ENCODE measurements at regions not wholly inside any gene's neighbourhood (a gene's known extent, or its start where the extent isn't known, plus 50 kb on each side); places are given as distances from the start of the nearest gene placed in this dataset.

GRCh38 chrX:43002526-43003203 is 224.7 kb upstream of the PPP1R2C start:
- intact Hi-C loops (cut with DNase I): no loop called here

GRCh38 chrX:43003204-43003565 is 225.2 kb upstream of the PPP1R2C start:
- no peak for DNase-seq (ENCODE audit: low spot score)
- intact Hi-C loops (cut with DNase I): no loop called here

More at GRCh38 chrX:43002526-43003203, 224.7 kb upstream of the PPP1R2C start:
- no peak for DNase-seq (ENCODE audit: low spot score)

GRCh38 chrX:43003939-43004338 is 226.0 kb upstream of the PPP1R2C start:
- no peak for DNase-seq (ENCODE audit: low spot score)
- intact Hi-C loops (cut with DNase I): no loop called here

GRCh38 chrX:43005561-43005960 is 227.6 kb upstream of the PPP1R2C start:
- intact Hi-C loops (cut with DNase I): no loop called here
- no peak for DNase-seq (ENCODE audit: low spot score)

GRCh38 chrX:43008356-43008755 is 230.4 kb upstream of the PPP1R2C start:
- intact Hi-C loops (cut with DNase I): no loop called here

GRCh38 chrX:43016021-43016420 is 238.1 kb upstream of the PPP1R2C start:
- no peak for DNase-seq (ENCODE audit: low spot score)

More at GRCh38 chrX:43008356-43008755, 230.4 kb upstream of the PPP1R2C start:
- no peak for DNase-seq (ENCODE audit: low spot score)

GRCh38 chrX:43018031-43018430 is 240.1 kb upstream of the PPP1R2C start:
- intact Hi-C loops (cut with DNase I): no loop called here
- no peak for DNase-seq (ENCODE audit: low spot score)

More at GRCh38 chrX:43016021-43016420, 238.1 kb upstream of the PPP1R2C start:
- intact Hi-C loops (cut with DNase I): no loop called here

GRCh38 chrX:43019021-43019420 is 241.1 kb upstream of the PPP1R2C start:
- intact Hi-C loops (cut with DNase I): no loop called here
- DNase-seq (ENCODE audit: low spot score): no peak

- no peak for DNase-seq (ENCODE audit: low spot score)
- intact Hi-C loops (cut with DNase I): no loop called here
These were observed 247.9 kb upstream of the PPP1R2C start for GRCh38 chrX:43025806-43026315.

GRCh38 chrX:43064096-43064495 is 286.1 kb upstream of the PPP1R2C start:
- intact Hi-C loops (cut with DNase I): no loop called here
- no peak for DNase-seq (ENCODE audit: low spot score)

- intact Hi-C loops (cut with DNase I): no loop called here
- DNase-seq (ENCODE audit: low spot score): no peak
These were observed 288.0 kb upstream of the PPP1R2C start for GRCh38 chrX:43065978-43066377.

- intact Hi-C loops (cut with DNase I): no loop called here
- no peak for DNase-seq (ENCODE audit: low spot score)
These were observed 290.7 kb upstream of the PPP1R2C start for GRCh38 chrX:43068639-43069038.

- no peak for DNase-seq (ENCODE audit: low spot score)
- intact Hi-C loops (cut with DNase I): no loop called here
These were observed 305.1 kb upstream of the PPP1R2C start for GRCh38 chrX:43083016-43083415.

- no peak for DNase-seq (ENCODE audit: low spot score)
- intact Hi-C loops (cut with DNase I): no loop called here
These were observed 309.9 kb upstream of the PPP1R2C start for GRCh38 chrX:43087830-43088229.

- DNase-seq (ENCODE audit: low spot score): no peak
- intact Hi-C loops (cut with DNase I): no loop called here
These were observed 318.9 kb upstream of the PPP1R2C start for GRCh38 chrX:43096830-43097229.

- intact Hi-C loops (cut with DNase I): no loop called here
- DNase-seq (ENCODE audit: low spot score): no peak
These were observed 328.0 kb upstream of the PPP1R2C start for GRCh38 chrX:43106009-43106408.

- no peak for DNase-seq (ENCODE audit: low spot score)
- intact Hi-C loops (cut with DNase I): no loop called here
These were observed 330.9 kb upstream of the PPP1R2C start for GRCh38 chrX:43108828-43109227.

- DNase-seq (ENCODE audit: low spot score): no peak
- intact Hi-C loops (cut with DNase I): no loop called here
These were observed 343.7 kb upstream of the PPP1R2C start for GRCh38 chrX:43121637-43122036.

GRCh38 chrX:43139645-43140044 is 361.7 kb upstream of the PPP1R2C start:
- intact Hi-C loops (cut with DNase I): no loop called here

GRCh38 chrX:43140582-43140981 is 362.6 kb upstream of the PPP1R2C start:
- no peak for DNase-seq (ENCODE audit: low spot score)
- intact Hi-C loops (cut with DNase I): no loop called here

More at GRCh38 chrX:43139645-43140044, 361.7 kb upstream of the PPP1R2C start:
- no peak for DNase-seq (ENCODE audit: low spot score)

- intact Hi-C loops (cut with DNase I): no loop called here
- DNase-seq (ENCODE audit: low spot score): no peak
These were observed 363.9 kb upstream of the PPP1R2C start for GRCh38 chrX:43141885-43142284.

- intact Hi-C loops (cut with DNase I): no loop called here
- DNase-seq (ENCODE audit: low spot score): no peak
These were observed 370.3 kb upstream of the PPP1R2C start for GRCh38 chrX:43148305-43148704.

All from cardiac septum (tissue), 1 donor.